GM23248 (cell line): ENCODE measurements at regions not wholly inside any gene's neighbourhood (a gene's known extent, or its start where the extent isn't known, plus 50 kb on each side); places are given as distances from the start of the nearest gene placed in this dataset.

Experiments used
- DNase-seq: peaks from one replicate; pipeline ENCODE4 v3.0.0-alpha.2; 2015
- H2AFZ ChIP-seq: fragments of 200-600 bp; sonication (generic); 2 replicates; pipeline ENCODE4 v1.6.1; 2016; ENCODE audit warnings: antibody characterized with exemption
- H3F3A ChIP-seq: fragments of 200-600 bp; sonication (generic); 2 replicates; pipeline ENCODE4 v1.6.1; 2016; ENCODE audit warnings: mild to moderate bottlenecking, antibody characterized with exemption, mixed run types; ENCODE audit not compliant: insufficient read depth
- H3K27ac ChIP-seq: fragments of 200-600 bp; sonication (generic); 2 replicates; pipeline ENCODE4 v1.5.1; 2016; ENCODE audit warnings: mild to moderate bottlenecking
- H3K27me3 ChIP-seq: fragments of 200-600 bp; sonication (generic); replicated peaks from 2 replicates; pipeline ENCODE4 v1.6.1; 2016; ENCODE audit warnings: mild to moderate bottlenecking; ENCODE audit not compliant: insufficient read depth
- H3K36me3 ChIP-seq: fragments of 200-600 bp; sonication (generic); 2 replicates; pipeline ENCODE4 v1.6.1; 2016; ENCODE audit warnings: low read depth, mild to moderate bottlenecking
- H3K4me1 ChIP-seq: fragments of 200-600 bp; sonication (generic); 2 replicates; pipeline ENCODE4 v1.6.1; 2016; ENCODE audit warnings: mild to moderate bottlenecking; ENCODE audit not compliant: insufficient read depth
- H3K4me2 ChIP-seq: fragments of 200-600 bp; sonication (generic); one replicate; pipeline ENCODE4 v1.6.1; 2016; ENCODE audit warnings: mild to moderate bottlenecking; ENCODE audit not compliant: unreplicated experiment
- H3K4me3 ChIP-seq: fragments of 200-600 bp; sonication (generic); 2 replicates; pipeline ENCODE4 v1.5.1; 2016; ENCODE audit warnings: mild to moderate bottlenecking
- H3K79me2 ChIP-seq: fragments of 200-600 bp; sonication (generic); 2 replicates; pipeline ENCODE4 v1.6.1; 2016; ENCODE audit warnings: mild to moderate bottlenecking; ENCODE audit not compliant: insufficient read depth
- H3K9ac ChIP-seq: fragments of 200-600 bp; sonication (generic); 2 replicates; pipeline ENCODE4 v1.6.1; 2016; ENCODE audit warnings: mild to moderate bottlenecking
- H3K9me2 ChIP-seq: fragments of 200-600 bp; sonication (generic); 2 replicates; pipeline ENCODE4 v1.6.1; 2016; ENCODE audit warnings: mixed run types, mild to moderate bottlenecking, moderate library complexity; ENCODE audit not compliant: insufficient read depth
- H3K9me3 ChIP-seq: fragments of 200-600 bp; sonication (generic); one replicate; pipeline ENCODE4 v1.6.1; 2017; ENCODE audit warnings: low read depth
- H4K20me1 ChIP-seq: fragments of 200-600 bp; sonication (generic); 2 replicates; pipeline ENCODE4 v1.6.0; 2016; ENCODE audit not compliant: insufficient read depth
- EZH2 ChIP-seq: fragments of 200-600 bp; sonication (generic); IDR thresholded peaks from 2 replicates; pipeline ENCODE4 v1.6.1; 2018; ENCODE audit warnings: antibody characterized with exemption, mild to moderate bottlenecking; ENCODE audit not compliant: insufficient read depth, poor library complexity, severe bottlenecking
- EZH2phosphoT487 ChIP-seq: fragments of 200-600 bp; sonication (generic); IDR thresholded peaks from 2 replicates; pipeline ENCODE4 v1.6.1; 2018; ENCODE audit warnings: antibody characterized with exemption, moderate library complexity, mild to moderate bottlenecking, low read depth; ENCODE audit not compliant: insufficient read depth
- WGBS, 2 experiments: methylation state at CpG; one replicate each; pipeline ENCODE4 v1.1.6; 2015 to 2017; ENCODE audit warnings: low lambda C conversion rate in 2 of 2, low coverage in 1 of 2; ENCODE audit errors: missing lambda C conversion rate in 2 of 2; 5-methylcytosine and 5-hydroxymethylcytosine counted together
- in situ Hi-C: fragments of 300-500 bp; cut with MboI; formaldehyde crosslinking; loops from 2 replicates; pipeline ENCODE4 v1.15.0; 2020

DNA sequence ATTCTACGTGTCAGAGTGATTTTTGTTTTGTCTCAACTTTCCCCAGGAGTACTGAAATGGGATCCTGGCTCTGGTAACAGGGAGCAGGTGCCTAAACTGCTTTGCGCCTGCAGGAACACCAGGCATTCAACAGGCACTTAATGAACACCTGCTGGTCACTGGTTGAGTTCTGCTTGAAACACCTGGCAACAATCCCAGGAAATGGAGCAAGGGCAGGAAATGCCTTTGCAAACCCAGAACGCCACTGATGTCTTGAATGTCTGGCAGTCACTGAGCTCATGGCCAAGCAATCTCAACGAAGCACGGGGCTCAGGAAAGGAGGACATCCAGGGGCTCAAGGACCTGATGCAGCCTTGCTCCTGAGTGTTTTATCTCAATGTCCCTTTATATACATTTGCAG, 360.0 kb upstream of the RAB6C start:
- Histone ChIP-seq H3K27me3 (no peaks in the 10 kb centered on the region), H3K79me2 (no peaks in the 10 kb centered on the region), H3K9me2 (no peaks in the 10 kb centered on the region), H4K20me1 (no peaks in the 10 kb centered on the region), H3K9me3 (no peaks in the 10 kb centered on the region), H3K27ac (no peak overlapping the region), H3K36me3 (no peaks in the 10 kb centered on the region), H3F3A (no peaks in the 10 kb centered on the region), H3K4me3 (no peak overlapping the region), H3K9ac (no peak overlapping the region), H3K4me2 (no peak overlapping the region), H2AFZ (no peak overlapping the region), H3K4me1 (no peaks in the 10 kb centered on the region)
- in situ Hi-C loops: no loop called here
- DNase-seq: no peak
- WGBS, 2 experiments: 17 to 18% methylated on average over 5 of the region's 5 CpGs
- TF ChIP-seq EZH2phosphoT487 (no peak), EZH2 (no peak)

DNA sequence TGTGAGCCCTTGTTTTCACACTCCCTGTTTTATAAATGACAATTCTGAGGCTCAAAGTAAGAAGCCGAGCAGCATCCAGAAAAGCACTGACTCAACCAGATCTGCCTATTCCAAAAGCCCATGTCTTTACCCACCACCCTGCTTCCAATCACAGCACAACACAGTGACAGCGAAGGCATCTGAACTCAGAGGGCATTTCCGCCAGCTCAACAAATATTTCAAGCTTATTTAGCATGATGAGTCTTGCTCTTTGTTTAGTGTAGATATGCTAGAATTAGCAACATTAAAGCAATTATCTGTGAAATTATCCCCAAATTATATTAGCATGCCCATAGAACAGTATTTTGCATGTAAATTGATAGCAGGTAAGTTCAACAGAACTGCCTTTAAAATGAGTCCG, 359.1 kb upstream of the RAB6C start:
- no peak for DNase-seq
- TF ChIP-seq EZH2phosphoT487 (no peak), EZH2 (no peak)
- no peaks in the 10 kb centered on the region for H3K79me2 ChIP-seq
- no peak overlapping the region for H3K27ac ChIP-seq
- H3F3A ChIP-seq: no peaks in the 10 kb centered on the region
- H3K9me2 ChIP-seq: no peaks in the 10 kb centered on the region
- H2AFZ ChIP-seq: no peak overlapping the region
- no peak overlapping the region for H3K4me2 ChIP-seq
- no peak overlapping the region for H3K4me3 ChIP-seq
- in situ Hi-C loops: no loop called here
- no peaks in the 10 kb centered on the region for H4K20me1 ChIP-seq
- H3K4me1 ChIP-seq: no peaks in the 10 kb centered on the region
- no peaks in the 10 kb centered on the region for H3K36me3 ChIP-seq
- H3K9ac ChIP-seq: no peak overlapping the region
- 57 to 63% methylated on average over 4 of the region's 4 CpGs for WGBS, 2 experiments
- no peaks in the 10 kb centered on the region for H3K27me3 ChIP-seq
- no peaks in the 10 kb centered on the region for H3K9me3 ChIP-seq

DNA sequence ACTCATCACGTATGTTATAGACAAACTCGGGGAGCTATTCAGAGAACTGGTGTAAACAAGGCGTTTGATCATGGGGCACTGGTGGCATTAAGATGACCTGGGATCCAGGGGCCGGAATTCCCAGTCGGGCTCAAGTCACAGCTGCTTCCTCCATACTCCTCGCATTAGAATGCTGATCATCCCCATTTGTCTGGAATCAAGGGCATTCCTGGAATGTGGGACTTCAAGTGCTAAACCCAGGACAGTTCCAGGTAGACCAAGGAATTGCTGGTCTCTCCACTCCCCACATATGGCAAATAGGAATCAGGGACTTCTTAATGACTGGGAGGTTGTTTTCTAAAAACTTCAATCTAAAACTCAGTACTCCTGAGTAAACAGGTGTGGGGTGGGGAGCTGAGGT, 355.7 kb upstream of the RAB6C start:
- H3K36me3 ChIP-seq: no peaks in the 10 kb centered on the region
- WGBS, 2 experiments: 28 to 34% methylated on average over 6 of the region's 6 CpGs
- no peaks in the 10 kb centered on the region for H4K20me1 ChIP-seq
- H3K4me2 ChIP-seq: no peak overlapping the region
- H3F3A ChIP-seq: no peaks in the 10 kb centered on the region
- no peak overlapping the region for H3K9ac ChIP-seq
- no peaks in the 10 kb centered on the region for H3K9me3 ChIP-seq
- H3K27me3 ChIP-seq: no peaks in the 10 kb centered on the region
- TF ChIP-seq EZH2phosphoT487 (no peak), EZH2 (no peak)
- H3K27ac ChIP-seq: no peak overlapping the region
- in situ Hi-C loops: no loop called here
- no peak for DNase-seq
- no peaks in the 10 kb centered on the region for H3K9me2 ChIP-seq
- no peak overlapping the region for H3K4me3 ChIP-seq
- H3K79me2 ChIP-seq: no peaks in the 10 kb centered on the region
- H3K4me1 ChIP-seq: no peaks in the 10 kb centered on the region
- no peak overlapping the region for H2AFZ ChIP-seq

DNA sequence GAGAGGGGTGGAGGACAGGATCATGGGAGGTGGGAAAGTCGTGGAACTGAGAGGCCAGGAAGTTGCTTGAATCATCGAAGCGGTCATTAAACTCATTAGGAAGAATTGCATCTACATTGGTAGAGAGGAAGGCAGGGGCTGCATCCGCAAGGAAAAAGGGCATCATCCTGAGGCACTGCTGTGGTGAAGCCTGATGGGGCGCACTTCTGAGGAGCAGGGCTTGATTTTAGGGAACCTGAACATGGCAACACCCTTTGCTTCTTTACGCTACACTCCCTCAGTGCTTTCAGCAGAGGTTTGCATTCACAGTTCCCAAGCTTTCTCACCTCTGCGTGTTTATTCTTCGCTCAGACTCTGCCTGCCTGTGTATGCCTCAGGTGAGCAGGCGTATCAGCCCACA, 352.0 kb upstream of the RAB6C start:
- no peaks in the 10 kb centered on the region for H3K36me3 ChIP-seq
- H3F3A ChIP-seq: no peaks in the 10 kb centered on the region
- H3K27me3 ChIP-seq: no peaks in the 10 kb centered on the region
- no peak overlapping the region for H3K4me3 ChIP-seq
- H3K9me3 ChIP-seq: no peaks in the 10 kb centered on the region
- no peak overlapping the region for H2AFZ ChIP-seq
- no peak overlapping the region for H3K4me2 ChIP-seq
- no peak overlapping the region for H3K9ac ChIP-seq
- no peak for TF ChIP-seq EZH2phosphoT487
- TF ChIP-seq EZH2: no peak
- no peaks in the 10 kb centered on the region for H4K20me1 ChIP-seq
- in situ Hi-C loops: no loop called here
- no peaks in the 10 kb centered on the region for H3K4me1 ChIP-seq
- no peaks in the 10 kb centered on the region for H3K79me2 ChIP-seq
- H3K27ac ChIP-seq: no peak overlapping the region
- no peaks in the 10 kb centered on the region for H3K9me2 ChIP-seq
- DNase-seq: no peak
- WGBS, 2 experiments: 54 to 55% methylated on average over 9 of the region's 9 CpGs

DNA sequence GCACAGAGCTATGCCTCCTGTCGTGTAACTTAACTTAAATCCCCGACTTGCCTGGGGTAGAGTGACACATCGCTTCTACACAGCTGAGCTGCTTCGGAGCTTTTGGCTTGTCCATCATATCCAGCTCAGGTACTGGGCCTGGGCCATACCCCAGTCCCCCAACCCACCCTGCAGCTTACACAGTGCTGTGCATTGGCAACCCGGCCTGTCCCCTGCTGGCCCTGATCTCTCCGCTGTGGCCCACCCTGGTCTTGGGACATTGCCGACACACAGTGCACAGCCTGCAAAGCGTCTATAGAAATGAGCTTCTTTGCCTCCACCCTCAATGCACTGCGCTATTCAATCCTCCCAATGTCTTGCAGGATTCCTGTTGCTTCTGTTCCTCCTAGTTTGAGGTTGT, 342.8 kb upstream of the RAB6C start:
- no peaks in the 10 kb centered on the region for H3F3A ChIP-seq
- TF ChIP-seq EZH2 (no peak), EZH2phosphoT487 (no peak)
- no peak overlapping the region for H3K27ac ChIP-seq
- no peaks in the 10 kb centered on the region for H4K20me1 ChIP-seq
- no peak overlapping the region for H3K9ac ChIP-seq
- no peaks in the 10 kb centered on the region for H3K36me3 ChIP-seq
- H3K4me3 ChIP-seq: no peak overlapping the region
- H3K27me3 ChIP-seq: no peaks in the 10 kb centered on the region
- DNase-seq: no peak
- WGBS, 2 experiments: 38 to 50% methylated on average over 9 of the region's 9 CpGs
- H2AFZ ChIP-seq: no peak overlapping the region
- H3K4me1 ChIP-seq: no peaks in the 10 kb centered on the region
- in situ Hi-C loops: no loop called here
- H3K4me2 ChIP-seq: no peak overlapping the region
- no peaks in the 10 kb centered on the region for H3K9me3 ChIP-seq
- no peaks in the 10 kb centered on the region for H3K9me2 ChIP-seq
- H3K79me2 ChIP-seq: no peaks in the 10 kb centered on the region
